ENCODE measurements at regions not wholly inside any gene's neighbourhood (a gene's known extent, or its start where the extent isn't known, plus 50 kb on each side); places are given as distances from the start of the nearest gene placed in this dataset.

DNA sequence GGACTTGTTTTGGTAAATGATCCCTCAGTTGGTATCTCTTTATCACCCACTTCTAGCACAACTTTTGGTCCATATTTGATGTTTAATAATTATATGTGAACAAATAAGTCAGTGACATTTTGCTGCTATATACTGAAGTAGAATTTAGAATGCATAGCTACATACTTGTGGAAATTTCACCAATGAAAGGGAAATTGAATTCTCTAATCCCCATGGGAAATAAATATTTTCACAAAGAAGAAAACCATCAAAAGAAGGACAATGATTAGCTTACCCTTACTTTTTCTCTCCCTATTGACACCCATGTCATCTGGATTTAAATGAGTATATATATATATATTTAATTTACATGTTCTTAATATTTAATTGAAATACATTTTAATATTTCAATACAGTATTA, 94.3 kb upstream of the DAB2 start:
- no peak overlapping the region for H3K27ac Mint-ChIP-seq
- Histone ChIP-seq H3K23me2 (ENCODE audit: insufficient read length, low read depth, low read length, poor library complexity, severe bottlenecking) (no peaks in the 10 kb centered on the region), H3K4me2 (ENCODE audit: insufficient read depth, insufficient read length, low read length) (no peak overlapping the region), H3K27ac (ENCODE audit: insufficient read length, low read depth, low read length) (no peak overlapping the region), H3T11ph (ENCODE audit: low read length) (no peak overlapping the region), H2AFZ (ENCODE audit: low read length) (no peak overlapping the region), H2BK15ac (ENCODE audit: low read depth, low read length) (no peak overlapping the region), H3K4ac (ENCODE audit: low read depth, low read length) (no peak overlapping the region), H2BK5ac (ENCODE audit: insufficient read length, low read length) (no peak overlapping the region), H4K5ac (ENCODE audit: insufficient read length, low read depth, low read length) (no peak overlapping the region), H2BK12ac (ENCODE audit: insufficient read length, low read depth, low read length) (no peak overlapping the region), H3K56ac (ENCODE audit: insufficient read length, low read depth, low read length) (no peak overlapping the region), H2AK5ac (ENCODE audit: insufficient read length, low read length) (no peak overlapping the region), H3K79me1 (ENCODE audit: insufficient read depth, low read depth, low read length, poor library complexity, severe bottlenecking) (no peaks in the 10 kb centered on the region), H3K4me1 (ENCODE audit: insufficient read depth, low read length) (peaks cover 3% of the 10 kb centered on the region; the same call in 1 of the 2 replicates), H4K91ac (ENCODE audit: insufficient read length, low read depth, low read length) (no peak overlapping the region), H3K14ac (ENCODE audit: insufficient read depth, low read length) (no peak overlapping the region), H2BK20ac (ENCODE audit: low read depth, low read length, poor library complexity, severe bottlenecking) (no peak overlapping the region), H3K9ac (ENCODE audit: extremely low read depth, insufficient read length, low read length) (no peak overlapping the region), H4K20me1 (ENCODE audit: control insufficient read depth, insufficient read depth, insufficient read length) (no peaks in the 10 kb centered on the region), H3K9me3 (ENCODE audit: control insufficient read depth, low read depth, low read length) (no peaks in the 10 kb centered on the region), H3K79me2 (ENCODE audit: insufficient read depth, low read length) (no peaks in the 10 kb centered on the region), H3K27me3 (ENCODE audit: insufficient read depth, low read length) (no peaks in the 10 kb centered on the region), H3K18ac (ENCODE audit: insufficient read length, low read depth, low read length) (no peak overlapping the region), H4K8ac (replicated peaks; ENCODE audit: insufficient read length, low read depth, low read length) (no peak overlapping the region), H3K23ac (ENCODE audit: insufficient read length, low read depth, low read length) (no peak overlapping the region), H2BK120ac (ENCODE audit: low read depth, low read length, poor library complexity, severe bottlenecking) (no peak overlapping the region)
- H3K4me1 Mint-ChIP-seq, result peaks cover 23 to 26% of the 10 kb centered on the region in 2 experiments
- DNase-seq, result no peak
- no peaks in the 10 kb centered on the region for H3K36me3 Mint-ChIP-seq (ENCODE audit: insufficient read depth in 1 of 3, low read depth in 3 of 3)
- H3K4me3 Mint-ChIP-seq, result no peak overlapping the region
- TF ChIP-seq, protein P1, sequence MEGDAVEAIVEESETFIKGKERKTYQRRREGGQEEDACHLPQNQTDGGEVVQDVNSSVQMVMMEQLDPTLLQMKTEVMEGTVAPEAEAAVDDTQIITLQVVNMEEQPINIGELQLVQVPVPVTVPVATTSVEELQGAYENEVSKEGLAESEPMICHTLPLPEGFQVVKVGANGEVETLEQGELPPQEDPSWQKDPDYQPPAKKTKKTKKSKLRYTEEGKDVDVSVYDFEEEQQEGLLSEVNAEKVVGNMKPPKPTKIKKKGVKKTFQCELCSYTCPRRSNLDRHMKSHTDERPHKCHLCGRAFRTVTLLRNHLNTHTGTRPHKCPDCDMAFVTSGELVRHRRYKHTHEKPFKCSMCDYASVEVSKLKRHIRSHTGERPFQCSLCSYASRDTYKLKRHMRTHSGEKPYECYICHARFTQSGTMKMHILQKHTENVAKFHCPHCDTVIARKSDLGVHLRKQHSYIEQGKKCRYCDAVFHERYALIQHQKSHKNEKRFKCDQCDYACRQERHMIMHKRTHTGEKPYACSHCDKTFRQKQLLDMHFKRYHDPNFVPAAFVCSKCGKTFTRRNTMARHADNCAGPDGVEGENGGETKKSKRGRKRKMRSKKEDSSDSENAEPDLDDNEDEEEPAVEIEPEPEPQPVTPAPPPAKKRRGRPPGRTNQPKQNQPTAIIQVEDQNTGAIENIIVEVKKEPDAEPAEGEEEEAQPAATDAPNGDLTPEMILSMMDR (conservative IDR thresholded peaks at IDR 0.05), result no peak
- H3K9me3 Mint-ChIP-seq, result peaks cover 2 to 5% of the 10 kb centered on the region in 2 experiments; a peak in 2 of 5 replicates
- no peaks in the 10 kb centered on the region for H3K27me3 Mint-ChIP-seq (ENCODE audit: low read depth)

All from H9 (cell line).